ENCODE measurements at regions not wholly inside any gene's neighbourhood (a gene's known extent, or its start where the extent isn't known, plus 50 kb on each side); places are given as distances from the start of the nearest gene placed in this dataset.

DNA sequence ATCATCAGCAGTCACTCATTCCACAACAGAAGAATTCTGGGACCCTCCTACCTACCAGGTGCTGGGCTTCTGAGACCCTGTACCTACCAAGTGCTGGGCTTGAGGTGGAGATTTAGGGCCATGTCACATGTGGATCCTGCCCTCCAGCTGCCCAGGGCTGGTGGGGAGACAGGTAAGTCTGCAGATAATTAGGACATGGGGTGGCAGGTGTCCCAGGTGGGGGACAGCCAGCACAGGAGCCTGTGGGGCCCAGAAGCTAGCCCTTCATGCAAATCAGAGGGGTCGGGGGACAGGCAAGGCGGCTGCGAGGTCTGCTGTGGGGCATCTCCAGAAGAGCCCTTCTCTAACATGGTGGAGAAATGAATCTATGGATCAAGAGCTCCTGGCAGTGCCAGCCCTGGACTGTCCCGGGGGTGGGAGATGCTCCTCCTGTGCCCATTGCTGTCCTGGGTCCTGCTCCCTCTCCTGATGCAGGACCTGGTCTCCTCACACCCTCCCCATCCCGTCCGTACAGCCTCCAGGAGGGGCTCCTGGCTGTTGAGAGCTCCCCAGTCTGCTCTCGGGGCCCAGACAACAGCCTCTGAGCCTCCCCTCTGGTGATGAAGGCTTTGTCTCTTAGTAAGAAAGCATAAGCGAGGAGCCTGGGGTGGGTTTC lies 106.3 kb upstream of the GLI2 start:
- no peak for DNase-seq (ENCODE audit: low spot score)
- Mint-ChIP-seq H3K4me3 (ENCODE audit: unreplicated experiment) (no peak overlapping the region), H3K36me3 (ENCODE audit: low read depth) (no peaks in the 10 kb centered on the region), H3K27ac (ENCODE audit: unreplicated experiment) (no peak overlapping the region), H3K27me3 (ENCODE audit: low read depth) (peaks cover 23% of the 10 kb centered on the region), H3K4me1 (ENCODE audit: low read depth) (peaks cover 17% of the 10 kb centered on the region), H3K9me3 (ENCODE audit: low read depth) (peaks cover 9% of the 10 kb centered on the region)
- TF ChIP-seq, protein P1, sequence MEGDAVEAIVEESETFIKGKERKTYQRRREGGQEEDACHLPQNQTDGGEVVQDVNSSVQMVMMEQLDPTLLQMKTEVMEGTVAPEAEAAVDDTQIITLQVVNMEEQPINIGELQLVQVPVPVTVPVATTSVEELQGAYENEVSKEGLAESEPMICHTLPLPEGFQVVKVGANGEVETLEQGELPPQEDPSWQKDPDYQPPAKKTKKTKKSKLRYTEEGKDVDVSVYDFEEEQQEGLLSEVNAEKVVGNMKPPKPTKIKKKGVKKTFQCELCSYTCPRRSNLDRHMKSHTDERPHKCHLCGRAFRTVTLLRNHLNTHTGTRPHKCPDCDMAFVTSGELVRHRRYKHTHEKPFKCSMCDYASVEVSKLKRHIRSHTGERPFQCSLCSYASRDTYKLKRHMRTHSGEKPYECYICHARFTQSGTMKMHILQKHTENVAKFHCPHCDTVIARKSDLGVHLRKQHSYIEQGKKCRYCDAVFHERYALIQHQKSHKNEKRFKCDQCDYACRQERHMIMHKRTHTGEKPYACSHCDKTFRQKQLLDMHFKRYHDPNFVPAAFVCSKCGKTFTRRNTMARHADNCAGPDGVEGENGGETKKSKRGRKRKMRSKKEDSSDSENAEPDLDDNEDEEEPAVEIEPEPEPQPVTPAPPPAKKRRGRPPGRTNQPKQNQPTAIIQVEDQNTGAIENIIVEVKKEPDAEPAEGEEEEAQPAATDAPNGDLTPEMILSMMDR (IDR thresholded peaks at IDR 0.05): no peak

DNA sequence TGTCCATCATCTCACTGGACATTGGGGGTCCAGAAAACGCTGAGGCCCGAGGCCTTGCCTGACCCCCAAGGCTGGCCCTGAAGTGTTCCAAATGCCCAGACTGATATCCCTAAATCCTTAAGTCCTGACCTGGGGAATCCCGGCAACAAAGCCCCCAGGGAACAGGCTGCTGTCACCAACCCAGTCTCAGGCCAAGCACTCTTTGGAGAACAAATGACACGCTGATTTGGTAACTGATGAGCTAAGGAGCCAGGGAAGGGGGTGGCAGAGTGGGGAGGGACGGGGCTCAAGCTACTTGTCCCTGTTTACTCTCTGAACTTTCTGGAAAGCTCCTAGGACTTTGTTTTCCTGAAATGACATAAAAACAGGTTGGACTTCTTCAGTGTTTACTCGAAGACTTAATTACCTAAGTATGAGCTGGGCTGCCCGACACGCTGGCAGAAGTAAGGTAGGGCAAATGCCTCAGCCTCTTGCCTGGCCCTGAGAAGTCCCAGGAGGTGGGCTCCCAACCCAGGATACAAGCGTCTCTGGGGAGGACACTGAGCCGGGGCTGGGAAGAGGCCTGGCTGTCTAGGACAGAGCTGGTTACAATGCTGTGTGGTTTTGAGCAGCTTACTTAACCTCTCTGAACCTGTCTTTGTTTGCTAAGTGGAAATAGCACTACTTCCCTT lies 105.5 kb upstream of the GLI2 start:
- peaks cover 17% of the 10 kb centered on the region for H3K4me1 Mint-ChIP-seq (ENCODE audit: low read depth)
- DNase-seq (ENCODE audit: low spot score): no peak
- H3K27me3 Mint-ChIP-seq (ENCODE audit: low read depth): peaks cover 28% of the 10 kb centered on the region
- no peak overlapping the region for H3K27ac Mint-ChIP-seq (ENCODE audit: unreplicated experiment)
- no peak overlapping the region for H3K4me3 Mint-ChIP-seq (ENCODE audit: unreplicated experiment)
- TF ChIP-seq, protein P1 (IDR thresholded peaks at IDR 0.05): no peak
- no peaks in the 10 kb centered on the region for H3K36me3 Mint-ChIP-seq (ENCODE audit: low read depth)
- H3K9me3 Mint-ChIP-seq (ENCODE audit: low read depth): peaks cover 9% of the 10 kb centered on the region

DNA sequence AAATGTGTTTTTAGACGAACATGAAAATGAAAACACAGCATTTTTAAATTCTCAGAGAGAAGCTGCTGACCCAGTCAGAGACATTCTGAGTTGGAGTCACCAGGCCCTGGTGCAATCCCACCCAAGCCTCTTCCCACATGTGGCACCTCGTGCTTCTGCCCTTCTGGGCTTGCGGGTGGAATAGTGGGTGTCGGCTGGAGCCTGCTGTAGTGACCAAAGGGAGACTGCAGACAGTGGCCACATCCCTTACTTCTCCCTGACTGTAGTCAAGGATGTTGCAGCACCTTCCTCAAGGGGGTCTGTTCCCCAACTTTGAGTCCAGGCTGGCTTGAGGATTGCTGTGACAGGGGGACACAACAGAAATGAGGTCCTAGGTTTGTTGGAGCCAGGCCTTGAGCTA lies 104.4 kb upstream of the GLI2 start:
- no peak overlapping the region for H3K4me3 Mint-ChIP-seq (ENCODE audit: unreplicated experiment)
- DNase-seq (ENCODE audit: low spot score): no peak
- H3K4me1 Mint-ChIP-seq (ENCODE audit: low read depth): peaks cover 17% of the 10 kb centered on the region
- H3K27me3 Mint-ChIP-seq (ENCODE audit: low read depth): peaks cover 34% of the 10 kb centered on the region
- H3K36me3 Mint-ChIP-seq (ENCODE audit: low read depth): no peaks in the 10 kb centered on the region
- TF ChIP-seq, protein P1 (IDR thresholded peaks at IDR 0.05): no peak
- peaks cover 9% of the 10 kb centered on the region for H3K9me3 Mint-ChIP-seq (ENCODE audit: low read depth)
- H3K27ac Mint-ChIP-seq (ENCODE audit: unreplicated experiment): no peak overlapping the region

DNA sequence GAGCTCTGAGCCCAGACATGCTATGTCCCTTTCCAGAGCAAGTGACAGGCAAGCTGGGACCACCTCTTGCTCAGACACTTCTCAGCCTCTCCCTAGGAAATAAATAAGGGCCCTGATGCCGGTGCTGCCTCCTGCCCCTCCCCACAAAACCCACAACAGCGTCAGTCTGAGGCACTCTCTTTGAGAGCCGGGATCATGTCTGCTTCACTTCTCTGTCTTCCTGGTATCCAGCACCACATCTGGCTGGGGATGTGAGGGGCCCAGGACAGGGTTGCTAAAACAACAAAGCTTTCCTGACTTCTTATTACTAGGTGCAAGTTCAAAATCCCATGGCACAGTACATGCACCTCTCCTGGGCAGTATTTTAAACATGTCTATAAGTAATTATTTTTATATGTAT lies 103.9 kb upstream of the GLI2 start:
- TF ChIP-seq, protein P1 (IDR thresholded peaks at IDR 0.05): no peak
- no peak for DNase-seq (ENCODE audit: low spot score)
- H3K27ac Mint-ChIP-seq (ENCODE audit: unreplicated experiment): no peak overlapping the region
- H3K4me1 Mint-ChIP-seq (ENCODE audit: low read depth): peaks cover 17% of the 10 kb centered on the region
- H3K36me3 Mint-ChIP-seq (ENCODE audit: low read depth): no peaks in the 10 kb centered on the region
- no peak overlapping the region for H3K4me3 Mint-ChIP-seq (ENCODE audit: unreplicated experiment)
- peaks cover 34% of the 10 kb centered on the region for H3K27me3 Mint-ChIP-seq (ENCODE audit: low read depth)
- peaks cover 9% of the 10 kb centered on the region for H3K9me3 Mint-ChIP-seq (ENCODE audit: low read depth)

DNA sequence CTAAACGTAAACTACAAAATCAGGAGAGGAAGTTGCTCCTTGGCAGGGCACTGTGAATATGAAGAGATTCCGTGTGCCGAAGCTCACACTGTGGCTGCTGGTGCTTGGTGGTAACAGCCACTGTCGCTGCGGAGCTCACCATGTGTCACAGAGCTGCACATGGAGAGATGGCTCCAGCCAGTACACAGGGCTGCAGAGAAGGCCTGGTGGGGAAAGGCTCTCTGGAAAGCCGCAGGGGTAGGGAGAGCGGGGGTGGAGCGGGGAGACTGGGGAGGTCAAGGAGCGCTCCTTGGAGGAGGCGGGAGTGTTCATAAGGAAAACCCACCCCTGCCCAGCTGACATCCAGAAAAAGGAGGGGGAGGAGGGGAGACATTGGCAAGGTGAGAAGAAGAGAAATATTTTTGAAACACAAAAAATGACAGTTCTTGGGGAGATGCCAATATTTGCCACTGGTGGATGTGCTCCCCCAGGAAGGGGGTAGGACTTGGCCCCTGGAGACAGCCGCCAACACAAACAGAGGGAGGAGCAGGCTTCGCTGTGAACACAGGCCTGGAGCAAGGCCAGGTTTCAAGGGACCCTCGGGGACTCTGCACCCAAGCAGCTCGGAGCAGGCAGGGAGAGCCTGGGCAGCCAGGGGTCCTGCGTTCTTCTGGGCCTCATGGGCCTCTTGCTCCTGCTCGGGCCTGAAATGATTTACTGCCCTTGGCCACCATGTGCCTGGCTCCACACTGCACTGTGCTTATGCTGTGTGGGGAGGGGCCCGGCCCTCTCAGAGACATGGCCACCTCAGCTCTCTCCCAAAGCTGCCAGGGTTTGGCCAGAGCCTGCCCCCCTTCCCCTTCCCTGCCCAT lies 102.6 kb upstream of the GLI2 start:
- Mint-ChIP-seq H3K27me3 (ENCODE audit: low read depth) (peaks cover 37% of the 10 kb centered on the region), H3K4me3 (ENCODE audit: unreplicated experiment) (no peak overlapping the region)
- no peak for DNase-seq (ENCODE audit: low spot score)

More for the DNA sequence above, 102.6 kb upstream of the GLI2 start:
- TF ChIP-seq, protein P1 (IDR thresholded peaks at IDR 0.05): no peak
- Mint-ChIP-seq H3K4me1 (ENCODE audit: low read depth) (peaks cover 17% of the 10 kb centered on the region), H3K9me3 (ENCODE audit: low read depth) (peaks cover 9% of the 10 kb centered on the region), H3K27ac (ENCODE audit: unreplicated experiment) (no peak overlapping the region), H3K36me3 (ENCODE audit: low read depth) (no peaks in the 10 kb centered on the region)
